K562 (cell line): ENCODE measurements at regions not wholly inside any gene's neighbourhood (a gene's known extent, or its start where the extent isn't known, plus 50 kb on each side); places are given as distances from the start of the nearest gene placed in this dataset.
"Not testable (repeated sequence)": the region's sequence is repeated elsewhere in the genome, so short reads cannot be mapped to it uniquely, and the experiment has no call there.

Experiments
- ATAC-seq: fragments of 200-7000 bp; cut with Tn5 transposase; 3 replicates; pipeline ENCODE4 v1.9.1; 2020; ENCODE audit warnings: moderate library complexity
- BruUV-seq: library from RNA; stranded (reverse); fragments of 400-500 nt; replicated peaks from 2 replicates; lab custom pipeline; 2021; lab: Mats Ljungman, UMichigan
- CTCF ChIA-PET: fragments of 300-600 bp; formaldehyde crosslinking; extraction: SDS; loops from one replicate; lab custom pipeline; 2021; ENCODE audit warnings: low intra/inter-chr PET ratio; lab: Yijun Ruan, JAX
- POLR2A ChIA-PET: fragments of 300-600, 350-650 bp; sonication (Branson Sonifier 250); formaldehyde crosslinking; extraction: SDS; loops from one replicate; lab custom pipeline; 2021; ENCODE audit warnings: antibody characterized with exemption, inconsistent platforms; lab: Yijun Ruan, JAX
- DNase-seq, 4 experiments: peaks; one replicate each; pipeline versions ENCODE4 v3.0.0 to v3.0.0-alpha.2; 2011 to 2018; ENCODE audit warnings: low spot score in 3 of 4, mixed read lengths in 3 of 4; ENCODE audit errors: extremely low read depth in 1 of 4
- FAIRE-seq: peaks from 2 replicates; lab custom pipeline; 2011; peaks lifted over from hg19 to GRCh38; lab: Jason Lieb, UNC
- H2AFZ ChIP-seq: 2 replicates; pipeline ENCODE4 v1.6.0; 2011; ENCODE audit warnings: low read depth, low read length, control low read depth, inconsistent platforms
- H3K27ac ChIP-seq: fragments of 200-600 bp; 3 replicates; pipeline ENCODE4 v1.8.0; 2011; ENCODE audit warnings: low read depth, mild to moderate bottlenecking, control low read depth, inconsistent platforms, low read length, moderate library complexity, mixed read lengths; ENCODE audit errors: extremely low read depth
- H3K27me3 ChIP-seq, 2 experiments: fragments of 300-600 bp in 1 of 2; 2 replicates in 1 of 2; 3 replicates in 1 of 2; pipeline versions ENCODE4 v1.6.0 to v1.8.0; 2011; ENCODE audit warnings: inconsistent platforms in 2 of 2, low read length in 2 of 2, mild to moderate bottlenecking in 1 of 2, mixed read lengths in 1 of 2, moderate library complexity in 1 of 2; ENCODE audit not compliant: control insufficient read depth in 2 of 2, insufficient read depth in 2 of 2
- H3K36me3 ChIP-seq: fragments of 300-600 bp; 3 replicates; pipeline ENCODE4 v1.8.0; 2011; ENCODE audit warnings: mild to moderate bottlenecking, low read length, inconsistent platforms; ENCODE audit not compliant: control insufficient read depth, insufficient read depth
- H3K4me1 ChIP-seq, 2 experiments: fragments of 200-600 bp in 1 of 2; replicated peaks in 1 of 2; 2 replicates in 1 of 2; 3 replicates in 1 of 2; pipeline versions ENCODE4 v1.5.1 to v1.8.0; 2011; ENCODE audit warnings: inconsistent platforms in 2 of 2, low read length in 2 of 2, mild to moderate bottlenecking in 1 of 2, mixed read lengths in 1 of 2, moderate library complexity in 1 of 2; ENCODE audit not compliant: control insufficient read depth in 2 of 2, insufficient read depth in 2 of 2
- H3K4me2 ChIP-seq: 2 replicates; pipeline ENCODE4 v1.6.1; 2011; ENCODE audit warnings: low read length, control low read depth, inconsistent platforms, mixed read lengths; ENCODE audit not compliant: insufficient read depth
- H3K4me3 ChIP-seq: fragments of 200-600 bp; sonication (generic), shearing (Covaris generic); 2 replicates; pipeline ENCODE4 v1.5.1; 2016; ENCODE audit warnings: control low read depth, inconsistent platforms
- H3K79me2 ChIP-seq: fragments of 200-600 bp; 3 replicates; pipeline ENCODE4 v1.8.0; 2011; ENCODE audit warnings: low read length, inconsistent platforms; ENCODE audit not compliant: control insufficient read depth, insufficient read depth
- H3K9ac ChIP-seq, 2 experiments: 2 replicates each; pipeline versions ENCODE4 v1.6.0 to v1.6.1; 2011; ENCODE audit warnings: low read depth in 2 of 2, low read length in 2 of 2, control low read depth in 1 of 2, inconsistent platforms in 1 of 2, mild to moderate bottlenecking in 1 of 2, mixed read lengths in 1 of 2; ENCODE audit not compliant: insufficient read depth in 1 of 2
- H3K9me1 ChIP-seq: one replicate; pipeline ENCODE4 v1.6.0; 2011; ENCODE audit warnings: inconsistent platforms, mild to moderate bottlenecking, low read length, moderate library complexity; ENCODE audit not compliant: control insufficient read depth, insufficient read depth
- H3K9me3 ChIP-seq: replicated peaks from 2 replicates; pipeline ENCODE4 v1.5.1; 2011; ENCODE audit warnings: low read depth, low read length, inconsistent platforms; ENCODE audit not compliant: control insufficient read depth, insufficient read depth
- H4K20me1 ChIP-seq: replicated peaks from 2 replicates; pipeline ENCODE4 v1.6.1; 2011; ENCODE audit warnings: low read length, inconsistent platforms, mixed read lengths; ENCODE audit not compliant: control insufficient read depth, insufficient read depth
- ELF4 ChIP-seq: fragments of 450-650 bp; formaldehyde crosslinking; IDR thresholded peaks from 2 replicates; pipeline ENCODE4 v1.4.0; 2022; ENCODE audit warnings: missing genetic modification characterization
- WGBS: fragments of 100-300 bp; shearing (Covaris generic); methylation state at CpG from one replicate; pipeline ENCODE4 v1.1.6; 2016; ENCODE audit warnings: low coverage, mixed read lengths; ENCODE audit not compliant: insufficient coverage; ENCODE audit errors: missing lambda C conversion rate; 5-methylcytosine and 5-hydroxymethylcytosine counted together
- in situ Hi-C: fragments of 300-500 bp; cut with MboI; formaldehyde crosslinking; loops from 4 replicates; pipeline ENCODE4 v1.15.0; 2018; ENCODE audit warnings: inconsistent platforms, mixed read lengths
- intact Hi-C: fragments of 100-400 bp; cut with micrococcal nuclease; formaldehyde crosslinking; loops from 2 replicates; pipeline ENCODE4 v1.14.2; 2022
- TF ChIP-seq, protein P1 (sequence below): IDR thresholded peaks from 2 replicates; pipeline ENCODE4 v1.6.1; 2016; ENCODE audit warnings: missing genetic modification characterization, missing compliant biosample characterization

DNA sequence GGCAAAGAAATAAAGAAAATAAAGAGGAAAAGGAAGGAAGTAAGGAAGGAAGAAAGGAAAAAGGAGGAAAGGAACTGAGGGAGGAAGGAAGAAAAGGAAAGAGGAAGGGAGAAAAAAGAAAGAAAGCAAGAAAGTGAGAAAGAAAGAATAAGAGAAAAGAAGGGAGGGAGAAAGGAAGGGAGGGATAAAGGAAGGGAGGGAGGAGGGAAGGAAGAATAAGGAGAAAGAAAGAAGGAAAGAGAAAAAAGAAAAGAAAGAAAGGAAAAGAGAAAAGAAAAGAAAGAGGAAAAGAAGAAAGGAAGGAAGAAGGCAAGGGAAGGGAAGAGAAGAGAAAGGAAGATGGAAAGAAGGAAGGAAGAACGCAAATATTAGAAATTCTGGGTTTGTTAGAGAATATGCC, 337.8 kb downstream of the CCT8L2 start:
- H3K9me1 ChIP-seq, H3K27ac ChIP-seq, H3K27me3 ChIP-seq, H3K4me2 ChIP-seq, H3K9ac ChIP-seq, H3K9me3 ChIP-seq, H3K4me1 ChIP-seq, in situ Hi-C loops, ATAC-seq, CTCF ChIA-PET, intact Hi-C loops, FAIRE-seq, H2AFZ ChIP-seq, H3K36me3 ChIP-seq, BruUV-seq, DNase-seq, H3K4me3 ChIP-seq, POLR2A ChIA-PET, H4K20me1 ChIP-seq, H3K79me2 ChIP-seq: not testable (repeated sequence)
- TF ChIP-seq, protein P1, sequence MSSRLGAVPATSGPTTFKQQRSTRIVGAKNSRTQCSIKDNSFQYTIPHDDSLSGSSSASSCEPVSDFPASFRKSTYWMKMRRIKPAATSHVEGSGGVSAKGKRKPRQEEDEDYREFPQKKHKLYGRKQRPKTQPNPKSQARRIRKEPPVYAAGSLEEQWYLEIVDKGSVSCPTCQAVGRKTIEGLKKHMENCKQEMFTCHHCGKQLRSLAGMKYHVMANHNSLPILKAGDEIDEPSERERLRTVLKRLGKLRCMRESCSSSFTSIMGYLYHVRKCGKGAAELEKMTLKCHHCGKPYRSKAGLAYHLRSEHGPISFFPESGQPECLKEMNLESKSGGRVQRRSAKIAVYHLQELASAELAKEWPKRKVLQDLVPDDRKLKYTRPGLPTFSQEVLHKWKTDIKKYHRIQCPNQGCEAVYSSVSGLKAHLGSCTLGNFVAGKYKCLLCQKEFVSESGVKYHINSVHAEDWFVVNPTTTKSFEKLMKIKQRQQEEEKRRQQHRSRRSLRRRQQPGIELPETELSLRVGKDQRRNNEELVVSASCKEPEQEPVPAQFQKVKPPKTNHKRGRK (tag): peak; percentile 97
- 0 out of 2 replicates have a peak, but pooled peaks have one; percentile 4 for TF ChIP-seq ELF4 (CRISPR knock-in tag)
- 0% methylated on average over 1 of the region's 1 CpG for WGBS
